ENCODE measurements at regions not wholly inside any gene's neighbourhood (a gene's known extent, or its start where the extent isn't known, plus 50 kb on each side); places are given as distances from the start of the nearest gene placed in this dataset.

DNA sequence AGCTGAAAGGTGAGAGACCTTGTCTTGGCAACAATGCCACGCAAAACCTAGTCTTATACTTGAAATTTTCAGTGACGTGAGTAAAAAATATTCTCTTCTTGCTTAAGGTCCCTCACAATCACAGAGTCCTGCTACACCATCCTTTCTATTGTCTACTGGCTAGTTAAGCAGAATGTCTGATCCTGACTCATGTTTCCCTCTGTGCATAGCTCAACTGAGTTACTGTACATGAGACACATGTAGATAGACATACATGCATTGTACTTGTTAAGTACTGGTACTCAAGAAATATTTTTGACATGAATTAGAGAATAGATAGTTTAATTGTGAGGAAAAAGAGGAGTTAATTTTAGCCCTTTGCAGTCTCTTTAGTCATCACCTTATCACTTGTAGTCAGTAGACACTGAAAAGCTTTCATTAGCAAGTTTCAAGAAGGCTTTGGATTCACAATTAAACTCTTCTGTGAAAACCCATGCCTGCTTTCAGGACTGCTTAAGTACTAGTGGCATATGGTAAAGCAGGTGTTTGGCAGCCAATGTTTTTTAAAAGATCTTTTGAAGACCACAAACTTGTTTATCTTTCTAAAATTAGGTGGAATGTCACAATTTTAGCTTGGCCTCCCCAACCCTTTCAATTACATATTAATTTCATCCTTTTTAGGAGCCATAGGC, 158.7 kb upstream of the CCDC150 start:
- Histone ChIP-seq H3K56ac (ENCODE audit: insufficient read length, low read depth, low read length) (no peak overlapping the region), H3K4me2 (ENCODE audit: insufficient read depth, insufficient read length, low read length) (no peak overlapping the region), H3K27ac (ENCODE audit: insufficient read length, low read depth, low read length) (no peak overlapping the region), H3K4ac (ENCODE audit: low read depth, low read length) (no peak overlapping the region), H4K91ac (ENCODE audit: insufficient read length, low read depth, low read length) (no peak overlapping the region), H3K18ac (ENCODE audit: insufficient read length, low read depth, low read length) (no peak overlapping the region), H2BK12ac (ENCODE audit: insufficient read length, low read depth, low read length) (no peak overlapping the region), H3K9me3 (ENCODE audit: control insufficient read depth, low read depth, low read length) (no peaks in the 10 kb centered on the region), H2BK120ac (ENCODE audit: low read depth, low read length, poor library complexity, severe bottlenecking) (no peak overlapping the region), H3K9ac (ENCODE audit: extremely low read depth, insufficient read length, low read length) (no peak overlapping the region), H2AFZ (ENCODE audit: low read length) (no peak overlapping the region), H3K79me2 (ENCODE audit: insufficient read depth, low read length) (no peaks in the 10 kb centered on the region), H3K14ac (ENCODE audit: insufficient read depth, low read length) (no peak overlapping the region), H2BK5ac (ENCODE audit: insufficient read length, low read length) (no peak overlapping the region), H3K23me2 (ENCODE audit: insufficient read length, low read depth, low read length, poor library complexity, severe bottlenecking) (no peaks in the 10 kb centered on the region), H4K5ac (ENCODE audit: insufficient read length, low read depth, low read length) (no peak overlapping the region), H4K8ac (replicated peaks; ENCODE audit: insufficient read length, low read depth, low read length) (no peak overlapping the region), H4K20me1 (ENCODE audit: control insufficient read depth, insufficient read depth, insufficient read length) (no peaks in the 10 kb centered on the region), H3K27me3 (ENCODE audit: insufficient read depth, low read length) (no peaks in the 10 kb centered on the region), H3K4me1 (ENCODE audit: insufficient read depth, low read length) (no peaks in the 10 kb centered on the region), H2AK5ac (ENCODE audit: insufficient read length, low read length) (no peak overlapping the region), H3T11ph (ENCODE audit: low read length) (no peak overlapping the region), H2BK20ac (ENCODE audit: low read depth, low read length, poor library complexity, severe bottlenecking) (no peak overlapping the region), H3K79me1 (ENCODE audit: insufficient read depth, low read depth, low read length, poor library complexity, severe bottlenecking) (no peaks in the 10 kb centered on the region), H2BK15ac (ENCODE audit: low read depth, low read length) (no peak overlapping the region), H3K23ac (ENCODE audit: insufficient read length, low read depth, low read length) (no peak overlapping the region)
- WGBS (ENCODE audit: extremely low coverage, insufficient read length, low lambda C conversion rate): no CpG with 5 or more reads among the region's 2 CpGs
- Mint-ChIP-seq H3K36me3 (ENCODE audit: insufficient read depth in 1 of 3, low read depth in 3 of 3) (no peaks in the 10 kb centered on the region), H3K9me3 (no peaks in the 10 kb centered on the region; a peak in 1 of 5 replicates), H3K27me3 (ENCODE audit: low read depth) (no peaks in the 10 kb centered on the region), H3K4me3 (no peak overlapping the region), H3K4me1 (no peaks in the 10 kb centered on the region), H3K27ac (no peak overlapping the region)
- TF ChIP-seq, protein P1, sequence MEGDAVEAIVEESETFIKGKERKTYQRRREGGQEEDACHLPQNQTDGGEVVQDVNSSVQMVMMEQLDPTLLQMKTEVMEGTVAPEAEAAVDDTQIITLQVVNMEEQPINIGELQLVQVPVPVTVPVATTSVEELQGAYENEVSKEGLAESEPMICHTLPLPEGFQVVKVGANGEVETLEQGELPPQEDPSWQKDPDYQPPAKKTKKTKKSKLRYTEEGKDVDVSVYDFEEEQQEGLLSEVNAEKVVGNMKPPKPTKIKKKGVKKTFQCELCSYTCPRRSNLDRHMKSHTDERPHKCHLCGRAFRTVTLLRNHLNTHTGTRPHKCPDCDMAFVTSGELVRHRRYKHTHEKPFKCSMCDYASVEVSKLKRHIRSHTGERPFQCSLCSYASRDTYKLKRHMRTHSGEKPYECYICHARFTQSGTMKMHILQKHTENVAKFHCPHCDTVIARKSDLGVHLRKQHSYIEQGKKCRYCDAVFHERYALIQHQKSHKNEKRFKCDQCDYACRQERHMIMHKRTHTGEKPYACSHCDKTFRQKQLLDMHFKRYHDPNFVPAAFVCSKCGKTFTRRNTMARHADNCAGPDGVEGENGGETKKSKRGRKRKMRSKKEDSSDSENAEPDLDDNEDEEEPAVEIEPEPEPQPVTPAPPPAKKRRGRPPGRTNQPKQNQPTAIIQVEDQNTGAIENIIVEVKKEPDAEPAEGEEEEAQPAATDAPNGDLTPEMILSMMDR (conservative IDR thresholded peaks at IDR 0.05): no peak
- DNase-seq: no peak

Measured in H9 (cell line).